C4-2B (cell line): ENCODE measurements at regions not wholly inside any gene's neighbourhood (a gene's known extent, or its start where the extent isn't known, plus 50 kb on each side); places are given as distances from the start of the nearest gene placed in this dataset.

ENCODE experiments used
- CTCF ChIP-seq: fragments of 450-650 bp; conservative IDR thresholded peaks from 2 replicates; pipeline ENCODE4 v1.5.1; 2017; ENCODE audit warnings: mild to moderate bottlenecking
- ZFX ChIP-seq: fragments of 450-650 bp; IDR thresholded peaks from 2 replicates; pipeline ENCODE4 v1.6.1; 2017

DNA sequence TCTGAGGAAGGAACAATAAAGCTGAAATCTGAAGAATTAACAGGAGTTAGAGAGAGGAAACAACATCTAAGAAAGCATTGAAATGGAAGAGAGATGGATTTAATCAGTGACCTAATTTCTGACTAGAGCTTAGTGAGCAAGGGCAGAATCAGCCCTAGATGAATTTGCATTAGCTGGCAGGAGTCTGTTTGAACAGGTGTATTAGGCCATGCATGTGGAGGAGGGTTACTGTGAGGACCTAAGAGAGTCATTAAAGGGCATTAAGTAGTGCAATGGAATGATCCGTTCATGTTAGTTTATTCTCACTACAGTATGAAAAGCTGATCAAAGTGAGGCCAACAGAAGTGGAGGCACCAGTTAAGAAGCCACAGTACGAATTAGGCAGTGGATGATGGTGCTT is 285.3 kb downstream of the GRB14 start:
- TF ChIP-seq CTCF, result no peak
- TF ChIP-seq ZFX, result no peak
